ENCODE measurements at regions not wholly inside any gene's neighbourhood (a gene's known extent, or its start where the extent isn't known, plus 50 kb on each side); places are given as distances from the start of the nearest gene placed in this dataset.

- Histone ChIP-seq H4K91ac (ENCODE audit: insufficient read length, low read depth, low read length) (no peak overlapping the region), H3K27me3 (ENCODE audit: insufficient read depth, low read length) (no peaks in the 10 kb centered on the region), H3K23ac (ENCODE audit: insufficient read length, low read depth, low read length) (no peak overlapping the region), H3K27ac (ENCODE audit: insufficient read length, low read depth, low read length) (no peak overlapping the region), H3K14ac (ENCODE audit: insufficient read depth, low read length) (no peak overlapping the region), H4K8ac (replicated peaks; ENCODE audit: insufficient read length, low read depth, low read length) (no peak overlapping the region), H3K56ac (ENCODE audit: insufficient read length, low read depth, low read length) (no peak overlapping the region), H4K5ac (ENCODE audit: insufficient read length, low read depth, low read length) (no peak overlapping the region), H2AFZ (ENCODE audit: low read length) (no peak overlapping the region), H3K4ac (ENCODE audit: low read depth, low read length) (no peak overlapping the region), H2BK120ac (ENCODE audit: low read depth, low read length, poor library complexity, severe bottlenecking) (no peak overlapping the region), H3K9me3 (ENCODE audit: control insufficient read depth, low read depth, low read length) (no peaks in the 10 kb centered on the region), H2BK20ac (ENCODE audit: low read depth, low read length, poor library complexity, severe bottlenecking) (no peak overlapping the region), H2BK5ac (ENCODE audit: insufficient read length, low read length) (no peak overlapping the region), H3K79me1 (ENCODE audit: insufficient read depth, low read depth, low read length, poor library complexity, severe bottlenecking) (no peaks in the 10 kb centered on the region), H3K18ac (ENCODE audit: insufficient read length, low read depth, low read length) (no peak overlapping the region), H2AK5ac (ENCODE audit: insufficient read length, low read length) (no peak overlapping the region), H3K23me2 (ENCODE audit: insufficient read length, low read depth, low read length, poor library complexity, severe bottlenecking) (no peaks in the 10 kb centered on the region), H4K20me1 (ENCODE audit: control insufficient read depth, insufficient read depth, insufficient read length) (no peaks in the 10 kb centered on the region), H3K9ac (ENCODE audit: extremely low read depth, insufficient read length, low read length) (no peak overlapping the region), H3K4me1 (ENCODE audit: insufficient read depth, low read length) (no peaks in the 10 kb centered on the region; the same call in 1 of the 2 replicates), H3K4me2 (ENCODE audit: insufficient read depth, insufficient read length, low read length) (no peak overlapping the region), H2BK12ac (ENCODE audit: insufficient read length, low read depth, low read length) (no peak overlapping the region), H3T11ph (ENCODE audit: low read length) (no peak overlapping the region), H2BK15ac (ENCODE audit: low read depth, low read length) (no peak overlapping the region), H3K79me2 (ENCODE audit: insufficient read depth, low read length) (no peaks in the 10 kb centered on the region)
- H3K4me1 Mint-ChIP-seq: peaks cover 27% of the 10 kb centered on the region in 2 experiments
- H3K9me3 Mint-ChIP-seq: no peaks in the 10 kb centered on the region
- no peak overlapping the region for H3K4me3 Mint-ChIP-seq
- no peaks in the 10 kb centered on the region for H3K27me3 Mint-ChIP-seq (ENCODE audit: low read depth)
- no peaks in the 10 kb centered on the region for H3K36me3 Mint-ChIP-seq (ENCODE audit: insufficient read depth in 1 of 3, low read depth in 3 of 3)
- no CpG with 5 or more reads among the region's 2 CpGs for WGBS (ENCODE audit: extremely low coverage, insufficient read length, low lambda C conversion rate)
- no peak for TF ChIP-seq CTCF (conservative IDR thresholded peaks at IDR 0.05)
- no peak for DNase-seq
- H3K27ac Mint-ChIP-seq: no peak overlapping the region
Measured at GRCh38 chr6:126529637-126530362, 189.9 kb downstream of the CENPW start.

Data from H9 (cell line).